ENCODE measurements at regions not wholly inside any gene's neighbourhood (a gene's known extent, or its start where the extent isn't known, plus 50 kb on each side); places are given as distances from the start of the nearest gene placed in this dataset.

GRCh38 chr15:77821188-77821958 lies 188.7 kb upstream of the LINGO1 start:
- DNase-seq (ENCODE audit: low spot score) = peak; percentile 79

- peak; percentile 22 for DNase-seq (ENCODE audit: low spot score)
These were observed 187.4 kb upstream of the LINGO1 start for GRCh38 chr15:77819851-77820728.

GRCh38 chr15:77819048-77819850 lies 186.5 kb upstream of the LINGO1 start:
- DNase-seq (ENCODE audit: low spot score) = no peak

GRCh38 chr15:77818484-77819047 lies 185.9 kb upstream of the LINGO1 start:
- no peak for DNase-seq (ENCODE audit: low spot score)

- DNase-seq (ENCODE audit: low spot score) = no peak
These were observed 184.7 kb upstream of the LINGO1 start for GRCh38 chr15:77817434-77817833.

DNA sequence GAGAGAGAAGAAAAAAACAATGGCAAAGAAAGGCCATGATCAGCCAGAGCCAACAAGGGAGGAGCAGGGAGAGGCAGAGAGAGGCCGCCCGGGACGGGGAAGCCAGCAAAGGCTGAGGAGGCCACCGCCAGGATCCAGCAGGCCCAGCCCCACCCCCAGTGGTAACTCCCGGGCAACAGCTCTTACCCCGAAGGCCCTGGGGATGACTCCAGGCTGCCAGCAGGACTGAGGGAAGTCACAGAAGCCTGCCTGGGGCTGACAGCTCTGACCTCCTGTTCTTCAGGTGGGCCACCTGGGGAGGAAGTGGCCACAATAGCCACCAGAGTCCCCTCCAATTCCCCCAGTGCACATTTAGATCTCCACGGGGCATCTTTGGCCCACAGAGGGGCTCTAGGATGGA lies 184.3 kb upstream of the LINGO1 start:
- DNase-seq (ENCODE audit: low spot score) = no peak

GRCh38 chr15:77815015-77815414 lies 182.3 kb upstream of the LINGO1 start:
- DNase-seq (ENCODE audit: low spot score) = no peak

- DNase-seq (ENCODE audit: low spot score) = no peak
These were observed 180.0 kb upstream of the LINGO1 start for GRCh38 chr15:77812664-77813063.

- DNase-seq (ENCODE audit: low spot score) = no peak
These were observed 178.6 kb upstream of the LINGO1 start for GRCh38 chr15:77811270-77811669.

- peak; percentile 66 for DNase-seq (ENCODE audit: low spot score)
These were observed 177.4 kb upstream of the LINGO1 start for GRCh38 chr15:77810130-77810571.

- DNase-seq (ENCODE audit: low spot score) = no peak
These were observed 176.0 kb upstream of the LINGO1 start for GRCh38 chr15:77808581-77809177.

DNA sequence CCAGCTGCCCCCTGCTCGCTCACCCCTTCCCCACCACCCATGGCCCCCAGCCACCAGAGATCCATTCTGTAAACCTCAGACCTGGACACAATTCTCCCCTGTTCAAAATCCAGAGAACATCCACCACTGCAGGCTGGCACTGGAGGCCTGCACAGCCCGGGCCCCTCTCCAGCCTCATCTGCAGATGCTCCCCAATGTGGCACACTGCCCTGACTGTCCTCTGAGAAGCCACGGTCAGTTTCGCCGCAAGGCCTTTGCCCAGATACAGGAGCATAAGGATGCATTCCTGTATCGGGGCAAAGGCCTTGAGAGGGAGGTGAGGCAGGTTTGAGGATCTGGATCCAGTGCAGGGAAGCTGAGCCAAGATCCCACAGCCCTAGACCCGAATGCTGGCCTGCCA lies 175.4 kb upstream of the LINGO1 start:
- no peak for DNase-seq (ENCODE audit: low spot score)

DNA sequence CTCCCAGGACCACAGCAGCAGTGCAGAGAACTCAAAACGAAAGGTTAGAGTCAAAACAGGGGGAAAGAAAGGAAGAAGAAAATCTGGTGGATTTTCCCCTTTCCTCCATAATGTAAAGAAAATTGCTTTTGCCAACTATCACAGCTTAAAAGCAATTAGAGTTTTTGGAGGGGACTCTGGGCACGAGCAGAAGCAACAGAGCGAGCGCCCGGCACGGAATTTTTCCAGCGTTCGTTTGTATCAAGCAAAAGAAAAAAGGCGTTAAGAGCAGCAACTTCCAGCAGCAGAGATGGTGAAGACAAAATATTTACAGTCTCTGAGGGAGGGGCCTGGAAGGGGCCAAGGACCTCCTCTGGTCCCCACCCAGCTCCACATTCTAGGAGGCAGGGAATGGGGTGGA lies 174.9 kb upstream of the LINGO1 start:
- DNase-seq (ENCODE audit: low spot score) = no peak

DNA sequence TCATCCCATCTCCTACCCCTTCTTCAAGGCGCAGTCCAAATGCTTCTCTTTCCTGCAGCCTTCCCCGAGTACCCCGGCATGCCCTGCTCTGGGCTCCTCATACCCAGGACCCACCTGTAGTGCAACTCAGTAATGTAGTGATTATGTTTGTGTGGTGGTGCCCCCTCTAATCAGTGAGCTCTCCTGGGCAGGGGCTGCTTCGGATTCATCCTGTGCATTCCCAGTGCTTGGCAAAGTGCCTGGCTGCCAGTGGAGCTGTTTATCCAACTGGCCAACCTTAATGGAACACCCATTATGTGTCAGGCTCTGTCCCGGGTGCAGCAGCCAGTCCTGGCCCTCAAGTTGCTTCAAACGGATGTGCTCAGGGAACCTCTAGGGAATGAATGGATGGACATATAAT lies 174.4 kb upstream of the LINGO1 start:
- no peak for DNase-seq (ENCODE audit: low spot score)

GRCh38 chr15:77804210-77804609 lies 171.5 kb upstream of the LINGO1 start:
- DNase-seq (ENCODE audit: low spot score) = no peak

DNA sequence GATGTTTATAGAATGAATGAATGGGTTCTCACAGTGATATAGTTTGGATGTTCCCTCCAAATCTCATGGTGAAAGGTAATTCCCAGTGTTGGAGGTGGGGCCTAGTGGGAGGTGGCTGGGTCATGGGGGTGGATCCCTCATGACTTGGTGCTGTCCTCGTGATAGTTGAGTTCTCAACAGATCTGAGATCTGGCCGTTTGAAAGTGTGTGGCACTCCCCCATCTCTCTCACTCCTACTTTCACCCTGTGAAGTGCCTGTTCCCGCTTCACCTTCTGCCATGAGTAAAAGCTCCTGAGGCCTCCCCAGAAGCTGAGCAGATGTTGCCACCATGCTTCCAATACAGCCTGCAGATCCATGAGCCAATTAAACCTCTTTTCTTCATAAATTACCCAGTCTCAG lies 170.8 kb upstream of the LINGO1 start:
- DNase-seq (ENCODE audit: low spot score) = no peak

GRCh38 chr15:77800305-77800704 lies 167.6 kb upstream of the LINGO1 start:
- DNase-seq (ENCODE audit: low spot score) = peak; percentile 47

- DNase-seq (ENCODE audit: low spot score) = no peak
These were observed 166.1 kb upstream of the LINGO1 start for GRCh38 chr15:77798847-77799246.

DNA sequence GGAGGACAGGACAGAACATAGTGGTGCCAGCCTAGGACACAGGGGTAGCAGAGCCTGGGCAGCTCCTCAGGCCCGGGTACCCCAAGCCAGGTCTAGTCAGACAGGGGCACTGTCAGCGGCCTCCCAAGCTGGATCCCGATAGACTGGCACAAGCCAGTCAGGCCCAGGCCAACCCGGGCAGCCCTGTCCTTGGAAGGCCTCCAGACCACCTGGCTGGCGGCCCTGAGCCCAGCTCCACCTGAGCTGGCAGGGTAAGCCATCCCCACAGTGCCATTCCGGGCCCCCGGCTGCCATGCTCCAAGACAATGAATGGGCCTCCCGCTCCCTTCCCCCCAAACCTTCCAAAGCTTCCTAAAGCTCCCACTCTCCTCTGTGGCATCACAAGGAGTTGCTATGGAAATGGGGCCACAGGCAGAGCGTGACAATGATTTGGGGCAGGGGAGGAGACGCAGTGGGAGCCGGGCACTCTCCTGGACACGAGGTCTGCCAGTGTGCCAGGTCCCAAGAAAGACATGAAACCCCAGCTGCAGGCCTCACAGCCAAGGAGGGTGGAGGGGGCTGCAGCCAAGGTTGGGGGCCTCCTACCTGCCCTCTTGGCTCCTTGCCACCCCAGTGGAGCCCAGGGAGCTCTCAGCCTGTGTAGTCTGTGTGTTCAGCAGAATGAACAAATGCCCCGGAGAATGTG lies 165.6 kb upstream of the LINGO1 start:
- DNase-seq (ENCODE audit: low spot score) = no peak

GRCh38 chr15:77797270-77797669 lies 164.6 kb upstream of the LINGO1 start:
- no peak for DNase-seq (ENCODE audit: low spot score)

Data from umbilical cord (tissue), 1 donor.